Lung (tissue), 11 donors: ENCODE measurements at regions not wholly inside any gene's neighbourhood (a gene's known extent, or its start where the extent isn't known, plus 50 kb on each side); places are given as distances from the start of the nearest gene placed in this dataset.

ENCODE experiments used
- ATAC-seq: fragments of 200-7000 bp; cut with Tn5 transposase; one replicate; pipeline ENCODE4 v1.9.1; 2020; ENCODE audit warnings: moderate number of reproducible peaks; ENCODE audit not compliant: insufficient read depth, low FRiP score
- DNase-seq, 3 donors: peaks; one replicate each; pipeline ENCODE4 v3.0.0-alpha.2; 2013 to 2017
- H3K27ac ChIP-seq, 2 donors: one replicate each; pipeline ENCODE4 v1.5.1; 2013; ENCODE audit warnings: mild to moderate bottlenecking in 2 of 2, moderate library complexity in 2 of 2, control low read depth in 1 of 2, inconsistent platforms in 1 of 2, low read depth in 1 of 2, low read length in 1 of 2
- H3K27me3 ChIP-seq, 3 donors: one replicate each; pipeline ENCODE4 v1.5.1; 2013; ENCODE audit warnings: low read length in 2 of 3; ENCODE audit not compliant: control insufficient read depth in 3 of 3, insufficient read depth in 3 of 3
- H3K36me3 ChIP-seq, 4 donors: one replicate each; pipeline ENCODE4 v1.5.1; 2013; ENCODE audit warnings: low read length in 4 of 4, mild to moderate bottlenecking in 1 of 4, moderate library complexity in 1 of 4; ENCODE audit not compliant: control insufficient read depth in 4 of 4, insufficient read depth in 4 of 4
- H3K4me1 ChIP-seq, 5 donors: one replicate each; pipeline ENCODE4 v1.5.1; 2013; ENCODE audit warnings: low read length in 5 of 5, mild to moderate bottlenecking in 2 of 5, moderate library complexity in 1 of 5; ENCODE audit not compliant: control insufficient read depth in 5 of 5, insufficient read depth in 5 of 5
- H3K4me3 ChIP-seq: one replicate; pipeline ENCODE4 v1.5.1; 2013; ENCODE audit warnings: mild to moderate bottlenecking, control low read depth, moderate library complexity
- H3K9ac ChIP-seq, 2 donors: one replicate each; pipeline ENCODE4 v1.5.1; 2013; ENCODE audit warnings: low read length in 2 of 2, control low read depth in 1 of 2; ENCODE audit not compliant: insufficient read depth in 1 of 2
- H3K9me3 ChIP-seq, 4 donors: one replicate each; pipeline ENCODE4 v1.5.1; 2013; ENCODE audit warnings: low read length in 3 of 4, mild to moderate bottlenecking in 1 of 4, moderate library complexity in 1 of 4; ENCODE audit not compliant: control insufficient read depth in 4 of 4, insufficient read depth in 3 of 4
- WGBS, 2 donors: extraction: QIAGEN DNeasy Blood & Tissue Kit; methylation state at CpG; one replicate each; pipeline ENCODE4 v1.1.7; 2013; 5-methylcytosine and 5-hydroxymethylcytosine counted together
- TF ChIP-seq, protein P1 (sequence below): IDR thresholded peaks from 2 replicates; pipeline ENCODE4 v1.5.1; 2012; ENCODE audit warnings: mild to moderate bottlenecking; ENCODE audit errors: control extremely low read depth, extremely low read depth
- donor health status: control.
- donor health status: control.
- donor health status: Bipolar disorder and iron deficiency.
- donor health status: healthy.
- donor health status: DM: yes; HTN: yes; CAD: no.

- TF ChIP-seq, protein P1, sequence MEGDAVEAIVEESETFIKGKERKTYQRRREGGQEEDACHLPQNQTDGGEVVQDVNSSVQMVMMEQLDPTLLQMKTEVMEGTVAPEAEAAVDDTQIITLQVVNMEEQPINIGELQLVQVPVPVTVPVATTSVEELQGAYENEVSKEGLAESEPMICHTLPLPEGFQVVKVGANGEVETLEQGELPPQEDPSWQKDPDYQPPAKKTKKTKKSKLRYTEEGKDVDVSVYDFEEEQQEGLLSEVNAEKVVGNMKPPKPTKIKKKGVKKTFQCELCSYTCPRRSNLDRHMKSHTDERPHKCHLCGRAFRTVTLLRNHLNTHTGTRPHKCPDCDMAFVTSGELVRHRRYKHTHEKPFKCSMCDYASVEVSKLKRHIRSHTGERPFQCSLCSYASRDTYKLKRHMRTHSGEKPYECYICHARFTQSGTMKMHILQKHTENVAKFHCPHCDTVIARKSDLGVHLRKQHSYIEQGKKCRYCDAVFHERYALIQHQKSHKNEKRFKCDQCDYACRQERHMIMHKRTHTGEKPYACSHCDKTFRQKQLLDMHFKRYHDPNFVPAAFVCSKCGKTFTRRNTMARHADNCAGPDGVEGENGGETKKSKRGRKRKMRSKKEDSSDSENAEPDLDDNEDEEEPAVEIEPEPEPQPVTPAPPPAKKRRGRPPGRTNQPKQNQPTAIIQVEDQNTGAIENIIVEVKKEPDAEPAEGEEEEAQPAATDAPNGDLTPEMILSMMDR = no peak
- Histone ChIP-seq H3K27me3 (peaks cover 0 to 17% (median 0%) of the 10 kb centered on the region in 3 donors), H3K36me3 (no peaks in the 10 kb centered on the region), H3K9me3 (no peaks in the 10 kb centered on the region), H3K4me1 (peaks cover 0 to 2% (median 0%) of the 10 kb centered on the region in 5 donors), H3K27ac (no peak overlapping the region), H3K9ac (no peak overlapping the region), H3K4me3 (no peak overlapping the region)
- DNase-seq = no peak
- ATAC-seq = no peak
- WGBS, 2 donors = 77 to 87% methylated on average over 2 of the region's 2 CpGs
These were observed 104.0 kb upstream of the TOP3B start for GRCh38 chr22:22086501-22087158.

GRCh38 chr22:22085702-22086500 is 103.3 kb upstream of the TOP3B start:
- Histone ChIP-seq H3K4me3 (no peak overlapping the region), H3K27me3 (peaks cover 0 to 17% (median 0%) of the 10 kb centered on the region in 3 donors), H3K9ac (no peak overlapping the region), H3K9me3 (no peaks in the 10 kb centered on the region), H3K36me3 (no peaks in the 10 kb centered on the region), H3K27ac (no peak overlapping the region), H3K4me1 (peaks cover 0 to 2% (median 0%) of the 10 kb centered on the region in 5 donors)
- WGBS, 2 donors = 66 to 78% methylated on average over 5 of the region's 5 CpGs
- ATAC-seq (no peak), DNase-seq (no peak)
- TF ChIP-seq, protein P1 = no peak

- H3K36me3 ChIP-seq = no peaks in the 10 kb centered on the region
- 28 to 43% methylated on average over 4 of the region's 4 CpGs for WGBS, 2 donors
- H3K27ac ChIP-seq = no peak overlapping the region
- no peak overlapping the region for H3K4me3 ChIP-seq
- no peak overlapping the region for H3K9ac ChIP-seq
- H3K27me3 ChIP-seq = peaks cover 0 to 17% (median 0%) of the 10 kb centered on the region in 3 donors
- no peak for ATAC-seq
- H3K4me1 ChIP-seq = peaks cover 0 to 2% (median 0%) of the 10 kb centered on the region in 5 donors
- H3K9me3 ChIP-seq = no peaks in the 10 kb centered on the region
- TF ChIP-seq, protein P1 = no peak
- DNase-seq = no peak
These were observed 101.6 kb upstream of the TOP3B start for GRCh38 chr22:22084089-22084711.
